Smooth muscle cell (in vitro differentiated cells): ENCODE measurements at regions not wholly inside any gene's neighbourhood (a gene's known extent, or its start where the extent isn't known, plus 50 kb on each side); places are given as distances from the start of the nearest gene placed in this dataset.
"Not testable (repeated sequence)": the region's sequence is repeated elsewhere in the genome, so short reads cannot be mapped to it uniquely, and the experiment has no call there.

Source experiments
- DNase-seq: peaks from one replicate; lab custom pipeline; 2025; ENCODE audit not compliant: unreplicated experiment; lab: John Stamatoyannopoulos, UW
- H2AFZ ChIP-seq: fragments of 200-600 bp; sonication (generic); 2 replicates; pipeline ENCODE4 v1.6.0; 2016; ENCODE audit warnings: antibody characterized with exemption, low read depth, mild to moderate bottlenecking
- H3F3A ChIP-seq: fragments of 200-600 bp; sonication (generic); 2 replicates; pipeline ENCODE4 v1.6.0; 2017; ENCODE audit warnings: antibody characterized with exemption, low read depth
- H3K27ac ChIP-seq: fragments of 200-600 bp; sonication (generic); 2 replicates; pipeline ENCODE4 v1.5.1; 2016; ENCODE audit warnings: low read depth, mild to moderate bottlenecking
- H3K27me3 ChIP-seq: fragments of 200-600 bp; sonication (generic); 2 replicates; pipeline ENCODE4 v1.6.1; 2016; ENCODE audit warnings: low read depth, mild to moderate bottlenecking
- H3K36me3 ChIP-seq: fragments of 200-600 bp; sonication (generic); 2 replicates; pipeline ENCODE4 v1.5.1; 2016; ENCODE audit warnings: low read depth
- H3K4me1 ChIP-seq: fragments of 200-600 bp; sonication (generic); 2 replicates; pipeline ENCODE4 v1.5.1; 2016; ENCODE audit warnings: low read depth
- H3K4me2 ChIP-seq: fragments of 200-600 bp; sonication (generic); 2 replicates; pipeline ENCODE4 v1.6.0; 2016; ENCODE audit warnings: mild to moderate bottlenecking
- H3K4me3 ChIP-seq: fragments of 200-600 bp; sonication (generic); 2 replicates; pipeline ENCODE4 v1.5.1; 2016; ENCODE audit warnings: mild to moderate bottlenecking
- H3K79me2 ChIP-seq: fragments of 200-600 bp; sonication (generic); 2 replicates; pipeline ENCODE4 v1.6.0; 2016; ENCODE audit warnings: low read depth, mild to moderate bottlenecking
- H3K9ac ChIP-seq: fragments of 200-600 bp; sonication (generic); 2 replicates; pipeline ENCODE4 v1.6.0; 2016; ENCODE audit warnings: low read depth
- H3K9me3 ChIP-seq: fragments of 200-600 bp; sonication (generic); replicated peaks from 2 replicates; pipeline ENCODE4 v1.5.1; 2016; ENCODE audit warnings: low read depth
- H4K20me1 ChIP-seq: fragments of 200-600 bp; sonication (generic); 2 replicates; pipeline ENCODE4 v1.6.0; 2016; ENCODE audit warnings: low read depth
- CTCF ChIP-seq: fragments of 200-600 bp; sonication (generic); IDR thresholded peaks from 2 replicates; pipeline ENCODE4 v1.5.1; 2017; ENCODE audit warnings: borderline replicate concordance, mild to moderate bottlenecking, antibody characterized with exemption; ENCODE audit not compliant: insufficient read depth, poor library complexity, severe bottlenecking
- WGBS: methylation state at CpG from one replicate; pipeline ENCODE4 v1.1.7; 2016; ENCODE audit warnings: low lambda C conversion rate; 5-methylcytosine and 5-hydroxymethylcytosine counted together

- H3K9ac ChIP-seq: no peak overlapping the region
- H3K4me2 ChIP-seq: no peak overlapping the region
- DNase-seq: no peak
- no peak overlapping the region for H3K4me3 ChIP-seq
- no peaks in the 10 kb centered on the region for H3K9me3 ChIP-seq
- H3K36me3 ChIP-seq: no peaks in the 10 kb centered on the region
- 88% methylated on average over 2 of the region's 2 CpGs for WGBS
- H3K27me3 ChIP-seq: no peaks in the 10 kb centered on the region
- H3K4me1 ChIP-seq: no peaks in the 10 kb centered on the region
- H3K79me2 ChIP-seq: no peaks in the 10 kb centered on the region
- H2AFZ ChIP-seq: no peak overlapping the region
- no peaks in the 10 kb centered on the region for H4K20me1 ChIP-seq
- peaks cover 10% of the 10 kb centered on the region for H3F3A ChIP-seq
- no peak for TF ChIP-seq CTCF
- H3K27ac ChIP-seq: no peak overlapping the region
Observed at GRCh38 chr7:81842361-81842760, 72.5 kb upstream of the HGF start.

GRCh38 chr7:81839708-81840369, 70.0 kb upstream of the HGF start:
- WGBS: 98% methylated on average over 6 of the region's 6 CpGs
- Histone ChIP-seq H3K4me2 (no peak overlapping the region), H4K20me1 (no peaks in the 10 kb centered on the region), H3K27me3 (no peaks in the 10 kb centered on the region), H3K27ac (no peak overlapping the region), H3K4me1 (no peaks in the 10 kb centered on the region), H3K36me3 (no peaks in the 10 kb centered on the region), H3K9ac (no peak overlapping the region), H3K4me3 (no peak overlapping the region), H3K79me2 (no peaks in the 10 kb centered on the region), H2AFZ (no peak overlapping the region), H3K9me3 (no peaks in the 10 kb centered on the region), H3F3A (no peaks in the 10 kb centered on the region)
- DNase-seq: no peak
- no peak for TF ChIP-seq CTCF

GRCh38 chr7:81833401-81833800, 63.6 kb upstream of the HGF start:
- Histone ChIP-seq H3K9me3 (peaks cover 12% of the 10 kb centered on the region), H3K4me1 (no peaks in the 10 kb centered on the region), H3K9ac (no peak overlapping the region), H2AFZ (no peak overlapping the region), H3K27me3 (no peaks in the 10 kb centered on the region), H3K36me3 (no peaks in the 10 kb centered on the region), H3K79me2 (no peaks in the 10 kb centered on the region), H4K20me1 (no peaks in the 10 kb centered on the region), H3K4me3 (no peak overlapping the region), H3K27ac (no peak overlapping the region), H3K4me2 (no peak overlapping the region), H3F3A (no peaks in the 10 kb centered on the region)
- no peak for TF ChIP-seq CTCF
- DNase-seq: no peak

GRCh38 chr7:81831883-81832282, 62.0 kb upstream of the HGF start:
- H3K4me3 ChIP-seq: no peak overlapping the region
- H3K9ac ChIP-seq: no peak overlapping the region
- no peak overlapping the region for H2AFZ ChIP-seq

GRCh38 chr7:81829511-81829910, 59.7 kb upstream of the HGF start:
- H4K20me1 ChIP-seq, H3K27ac ChIP-seq, DNase-seq, H3K79me2 ChIP-seq, H3K27me3 ChIP-seq, H2AFZ ChIP-seq, H3F3A ChIP-seq, H3K4me1 ChIP-seq, H3K4me3 ChIP-seq, H3K4me2 ChIP-seq, H3K36me3 ChIP-seq, H3K9ac ChIP-seq: not testable (repeated sequence)
- H3K9me3 ChIP-seq: peaks cover 12% of the 10 kb centered on the region
- WGBS: 91% methylated on average over 4 of the region's 4 CpGs

More at GRCh38 chr7:81831883-81832282, 62.0 kb upstream of the HGF start:
- TF ChIP-seq CTCF: no peak
- no peaks in the 10 kb centered on the region for H3K27me3 ChIP-seq
- DNase-seq: no peak
- no peaks in the 10 kb centered on the region for H3K4me1 ChIP-seq
- H4K20me1 ChIP-seq: no peaks in the 10 kb centered on the region
- H3K79me2 ChIP-seq: no peaks in the 10 kb centered on the region
- peaks cover 12% of the 10 kb centered on the region for H3K9me3 ChIP-seq
- no peaks in the 10 kb centered on the region for H3F3A ChIP-seq
- H3K27ac ChIP-seq: no peak overlapping the region
- H3K4me2 ChIP-seq: no peak overlapping the region
- H3K36me3 ChIP-seq: no peaks in the 10 kb centered on the region
